ENCODE measurements at regions not wholly inside any gene's neighbourhood (a gene's known extent, or its start where the extent isn't known, plus 50 kb on each side); places are given as distances from the start of the nearest gene placed in this dataset.

DNA sequence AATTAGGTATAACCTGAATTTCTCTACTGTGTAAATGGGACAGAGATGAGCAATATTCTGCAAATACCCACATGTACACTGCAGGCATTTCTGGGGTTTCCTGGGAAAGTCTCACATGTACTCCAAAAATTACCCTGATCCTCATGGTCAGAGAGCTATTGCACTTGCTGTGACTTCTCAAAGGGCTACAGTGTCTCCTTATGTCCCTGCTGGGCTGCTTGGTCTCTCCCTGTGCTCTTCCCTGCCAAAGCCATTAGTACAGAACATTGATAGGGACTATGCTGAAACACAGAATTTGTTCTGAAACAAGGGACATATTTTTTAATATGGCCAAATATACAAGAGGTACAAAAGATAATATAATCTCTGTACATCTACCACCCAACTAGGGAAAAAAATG lies 924.4 kb upstream of the NXPH2 start:
- TF ChIP-seq, protein P1, sequence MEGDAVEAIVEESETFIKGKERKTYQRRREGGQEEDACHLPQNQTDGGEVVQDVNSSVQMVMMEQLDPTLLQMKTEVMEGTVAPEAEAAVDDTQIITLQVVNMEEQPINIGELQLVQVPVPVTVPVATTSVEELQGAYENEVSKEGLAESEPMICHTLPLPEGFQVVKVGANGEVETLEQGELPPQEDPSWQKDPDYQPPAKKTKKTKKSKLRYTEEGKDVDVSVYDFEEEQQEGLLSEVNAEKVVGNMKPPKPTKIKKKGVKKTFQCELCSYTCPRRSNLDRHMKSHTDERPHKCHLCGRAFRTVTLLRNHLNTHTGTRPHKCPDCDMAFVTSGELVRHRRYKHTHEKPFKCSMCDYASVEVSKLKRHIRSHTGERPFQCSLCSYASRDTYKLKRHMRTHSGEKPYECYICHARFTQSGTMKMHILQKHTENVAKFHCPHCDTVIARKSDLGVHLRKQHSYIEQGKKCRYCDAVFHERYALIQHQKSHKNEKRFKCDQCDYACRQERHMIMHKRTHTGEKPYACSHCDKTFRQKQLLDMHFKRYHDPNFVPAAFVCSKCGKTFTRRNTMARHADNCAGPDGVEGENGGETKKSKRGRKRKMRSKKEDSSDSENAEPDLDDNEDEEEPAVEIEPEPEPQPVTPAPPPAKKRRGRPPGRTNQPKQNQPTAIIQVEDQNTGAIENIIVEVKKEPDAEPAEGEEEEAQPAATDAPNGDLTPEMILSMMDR (IDR thresholded peaks at IDR 0.05; ENCODE audit: extremely low read depth in 1 of 2, insufficient read depth in 1 of 2, low read depth in 1 of 2, low read length in 2 of 2): no peak
- no peak for TF ChIP-seq EZH2 (IDR thresholded peaks at IDR 0.05; ENCODE audit: borderline replicate concordance, low read depth, low read length, severe bottlenecking)
- TF ChIP-seq POLR2A (IDR thresholded peaks at IDR 0.05; ENCODE audit: low read depth, low read length): no peak
- no peak for TF ChIP-seq POLR2AphosphoS5 (IDR thresholded peaks at IDR 0.05; ENCODE audit: insufficient read depth, low read depth, low read length)
- TF ChIP-seq MYC (IDR thresholded peaks at IDR 0.05; ENCODE audit: low read depth, low read length): no peak
- TF ChIP-seq MAX (IDR thresholded peaks at IDR 0.05; ENCODE audit: insufficient read depth, insufficient read length): no peak
